Trophoblast cell (in vitro differentiated cells and primary cell): ENCODE measurements at regions not wholly inside any gene's neighbourhood (a gene's known extent, or its start where the extent isn't known, plus 50 kb on each side); places are given as distances from the start of the nearest gene placed in this dataset.

Experiments
- DNase-seq, 2 donors: peaks; one replicate each; pipeline ENCODE4 v3.0.0-alpha.2; 2016
- H2AFZ ChIP-seq: 2 replicates; pipeline ENCODE4 v1.6.1; 2013; ENCODE audit warnings: low read length, moderate library complexity, mild to moderate bottlenecking; ENCODE audit not compliant: insufficient read depth, poor library complexity
- H2AK5ac ChIP-seq: 2 replicates; pipeline ENCODE4 v1.6.1; 2013; ENCODE audit warnings: mild to moderate bottlenecking, low read length
- H2BK120ac ChIP-seq: 2 replicates; pipeline ENCODE4 v1.6.1; 2013; ENCODE audit warnings: low read length, mild to moderate bottlenecking, moderate library complexity; ENCODE audit not compliant: insufficient read depth, poor library complexity
- H2BK12ac ChIP-seq: 2 replicates; pipeline ENCODE4 v1.6.1; 2013; ENCODE audit warnings: mild to moderate bottlenecking, low read length, moderate library complexity
- H2BK5ac ChIP-seq: 2 replicates; pipeline ENCODE4 v1.6.1; 2013; ENCODE audit warnings: low read length, low read depth, moderate library complexity, mild to moderate bottlenecking; ENCODE audit not compliant: poor library complexity
- H3K14ac ChIP-seq: 2 replicates; pipeline ENCODE4 v1.6.1; 2013; ENCODE audit warnings: mild to moderate bottlenecking, low read length
- H3K18ac ChIP-seq: 2 replicates; pipeline ENCODE4 v1.6.1; 2013; ENCODE audit warnings: mild to moderate bottlenecking, low read length
- H3K23ac ChIP-seq: 2 replicates; pipeline ENCODE4 v1.6.1; 2013; ENCODE audit warnings: low read length
- H3K27ac ChIP-seq: 2 replicates; pipeline ENCODE4 v1.5.1; 2013; ENCODE audit warnings: low read depth, mild to moderate bottlenecking, inconsistent platforms, low read length, moderate library complexity
- H3K27me3 ChIP-seq: 2 replicates; pipeline ENCODE4 v1.6.1; 2013; ENCODE audit warnings: inconsistent platforms, mild to moderate bottlenecking, low read length, moderate library complexity; ENCODE audit not compliant: insufficient read depth
- H3K36me3 ChIP-seq, 2 experiments: 1 replicate in 1 of 2; 2 replicates in 1 of 2; pipeline ENCODE4 v1.6.1; 2013; ENCODE audit warnings: low read length in 2 of 2, mild to moderate bottlenecking in 2 of 2, moderate library complexity in 1 of 2; ENCODE audit not compliant: insufficient read depth in 2 of 2, control insufficient read depth in 1 of 2
- H3K4ac ChIP-seq: 2 replicates; pipeline ENCODE4 v1.6.1; 2013; ENCODE audit warnings: low read depth, mild to moderate bottlenecking, low read length, moderate library complexity
- H3K4me1 ChIP-seq, 2 experiments: 1 replicate in 1 of 2; 2 replicates in 1 of 2; pipeline ENCODE4 v1.6.1; 2013; ENCODE audit warnings: low read length in 2 of 2, mild to moderate bottlenecking in 2 of 2, moderate library complexity in 1 of 2; ENCODE audit not compliant: insufficient read depth in 2 of 2, control insufficient read depth in 1 of 2
- H3K4me2 ChIP-seq: 2 replicates; pipeline ENCODE4 v1.6.1; 2013; ENCODE audit warnings: inconsistent platforms, mild to moderate bottlenecking, low read length, moderate library complexity
- H3K4me3 ChIP-seq: 2 replicates; pipeline ENCODE4 v1.5.1; 2013; ENCODE audit warnings: mild to moderate bottlenecking, low read depth, low read length, inconsistent platforms
- H3K79me1 ChIP-seq: one replicate; pipeline ENCODE4 v1.6.1; 2013; ENCODE audit warnings: low read length
- H3K79me2 ChIP-seq: 2 replicates; pipeline ENCODE4 v1.6.1; 2013; ENCODE audit warnings: low read length, mild to moderate bottlenecking; ENCODE audit not compliant: control insufficient read depth, insufficient read depth, poor library complexity
- H3K9ac ChIP-seq: 2 replicates; pipeline ENCODE4 v1.6.1; 2013; ENCODE audit warnings: mild to moderate bottlenecking, low read length
- H3K9me3 ChIP-seq: 2 replicates; pipeline ENCODE4 v1.6.1; 2013; ENCODE audit warnings: low read depth, mild to moderate bottlenecking, control low read depth, inconsistent platforms, low read length; ENCODE audit not compliant: insufficient read depth
- H4K12ac ChIP-seq: 2 replicates; pipeline ENCODE4 v1.6.1; 2013; ENCODE audit warnings: low read depth, mild to moderate bottlenecking, low read length, moderate library complexity
- H4K8ac ChIP-seq: 2 replicates; pipeline ENCODE4 v1.6.1; 2013; ENCODE audit warnings: low read depth, mild to moderate bottlenecking, low read length, moderate library complexity
- H4K91ac ChIP-seq: one replicate; pipeline ENCODE4 v1.6.1; 2013; ENCODE audit warnings: low read depth, mild to moderate bottlenecking, low read length, moderate library complexity
- WGBS: extraction: QIAGEN DNeasy Blood & Tissue Kit; methylation state at CpG from one replicate; pipeline ENCODE4 v1.1.7; 2013; ENCODE audit warnings: missing lambda C conversion rate; ENCODE audit not compliant: insufficient read length, insufficient coverage; ENCODE audit errors: extremely low coverage; 5-methylcytosine and 5-hydroxymethylcytosine counted together

DNA sequence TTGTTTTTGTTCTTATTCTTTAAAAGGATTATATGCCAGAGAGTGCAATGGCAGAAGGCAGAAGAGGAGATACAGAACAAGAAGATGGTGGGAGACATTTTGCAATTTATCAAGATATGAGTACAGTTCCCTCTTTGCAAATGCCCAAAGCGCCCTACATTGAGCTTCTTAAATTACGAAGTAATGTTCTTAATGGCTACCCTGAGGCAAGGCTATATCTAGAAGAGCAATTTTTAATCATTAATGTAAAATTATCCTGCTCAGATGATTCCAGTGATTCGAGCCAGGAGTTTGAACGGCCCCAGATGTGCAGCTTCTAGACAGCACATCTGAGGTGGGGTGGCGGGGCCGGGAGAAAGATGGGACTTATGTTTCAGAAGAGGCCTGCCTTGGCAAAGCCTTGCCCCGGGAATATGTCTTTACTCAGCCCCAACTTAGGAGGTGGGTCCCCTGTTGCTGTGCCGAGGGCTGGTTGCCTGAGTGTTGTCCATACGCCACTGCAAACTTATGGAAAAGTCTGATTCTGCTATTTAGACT lies 84.9 kb upstream of the MLN start:
- H3K18ac ChIP-seq: no peak overlapping the region
- no peaks in the 10 kb centered on the region for H3K79me2 ChIP-seq
- H3K79me1 ChIP-seq: no peaks in the 10 kb centered on the region
- no peak overlapping the region for H3K23ac ChIP-seq
- no peak overlapping the region for H4K8ac ChIP-seq
- no peaks in the 10 kb centered on the region for H3K4me1 ChIP-seq
- H3K27ac ChIP-seq: no peak overlapping the region
- no peaks in the 10 kb centered on the region for H3K36me3 ChIP-seq
- no peak overlapping the region for H3K4me3 ChIP-seq
- H3K4me2 ChIP-seq: no peak overlapping the region
- H2BK5ac ChIP-seq: no peak overlapping the region
- H2BK120ac ChIP-seq: no peak overlapping the region
- no peak overlapping the region for H2BK12ac ChIP-seq
- H2AFZ ChIP-seq: no peak overlapping the region
- H3K14ac ChIP-seq: no peak overlapping the region
- no peak overlapping the region for H4K91ac ChIP-seq
- H4K12ac ChIP-seq: no peak overlapping the region
- DNase-seq: no peak
- WGBS: no CpG with 5 or more reads among the region's 9 CpGs
- H3K9me3 ChIP-seq: peaks cover 8% of the 10 kb centered on the region
- no peak overlapping the region for H2AK5ac ChIP-seq
- no peak overlapping the region for H3K9ac ChIP-seq
- H3K4ac ChIP-seq: no peak overlapping the region
- H3K27me3 ChIP-seq: no peaks in the 10 kb centered on the region

- Histone ChIP-seq H2BK5ac (no peak overlapping the region), H3K4me1 (no peaks in the 10 kb centered on the region), H3K9me3 (peaks cover 7% of the 10 kb centered on the region), H3K4me3 (no peak overlapping the region), H3K4me2 (no peak overlapping the region), H3K27ac (no peak overlapping the region), H4K91ac (no peak overlapping the region), H3K4ac (no peak overlapping the region), H3K79me2 (no peaks in the 10 kb centered on the region), H3K14ac (no peak overlapping the region), H2AK5ac (no peak overlapping the region), H4K12ac (no peak overlapping the region), H2BK12ac (no peak overlapping the region), H3K18ac (no peak overlapping the region), H2AFZ (no peak overlapping the region), H3K27me3 (no peaks in the 10 kb centered on the region), H4K8ac (no peak overlapping the region), H3K79me1 (no peaks in the 10 kb centered on the region), H3K36me3 (no peaks in the 10 kb centered on the region), H2BK120ac (no peak overlapping the region), H3K9ac (no peak overlapping the region), H3K23ac (no peak overlapping the region)
- no peak for DNase-seq
- WGBS: no CpG with 5 or more reads among the region's 10 CpGs
These were observed 84.4 kb upstream of the MLN start for GRCh38 chr6:33888183-33888582.

DNA sequence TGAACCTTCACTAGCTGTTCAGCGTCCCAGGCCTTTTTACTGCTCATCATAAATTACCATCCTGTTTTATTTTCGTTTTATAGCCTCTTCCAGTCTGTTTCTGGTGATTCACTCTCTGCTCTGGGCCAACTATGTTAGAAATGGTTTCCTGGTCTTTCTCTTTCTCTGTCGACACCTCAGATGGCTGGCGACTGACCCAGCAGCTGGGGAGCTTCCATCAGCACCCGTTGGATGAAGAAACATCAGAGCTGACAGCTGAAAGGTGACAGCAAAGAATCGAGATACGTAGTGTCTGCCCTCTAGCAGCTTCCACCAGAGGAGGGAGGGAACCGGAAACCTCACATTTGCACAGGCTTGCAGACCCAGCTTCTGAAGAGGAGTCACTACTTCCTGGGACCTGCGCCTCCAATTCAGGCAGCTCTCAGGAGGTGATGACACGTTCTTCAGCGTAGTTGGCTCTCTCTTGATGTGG lies 82.9 kb upstream of the MLN start:
- H4K8ac ChIP-seq: no peak overlapping the region
- no peaks in the 10 kb centered on the region for H3K36me3 ChIP-seq
- H2AK5ac ChIP-seq: no peak overlapping the region
- no peak overlapping the region for H3K18ac ChIP-seq
- peak in 1 of 2 donors; percentile 1 for DNase-seq
- no peak overlapping the region for H4K91ac ChIP-seq
- no peaks in the 10 kb centered on the region for H3K79me1 ChIP-seq
- H3K4me3 ChIP-seq: no peak overlapping the region
- H2BK12ac ChIP-seq: no peak overlapping the region
- H3K14ac ChIP-seq: no peak overlapping the region
- H3K23ac ChIP-seq: no peak overlapping the region
- H3K79me2 ChIP-seq: no peaks in the 10 kb centered on the region
- peaks cover 7% of the 10 kb centered on the region for H3K9me3 ChIP-seq
- H3K9ac ChIP-seq: no peak overlapping the region
- WGBS: no CpG with 5 or more reads among the region's 11 CpGs
- H2BK120ac ChIP-seq: no peak overlapping the region
- no peak overlapping the region for H3K4me2 ChIP-seq
- H2BK5ac ChIP-seq: no peak overlapping the region
- no peak overlapping the region for H2AFZ ChIP-seq
- no peaks in the 10 kb centered on the region for H3K27me3 ChIP-seq
- no peak overlapping the region for H3K27ac ChIP-seq
- no peak overlapping the region for H3K4ac ChIP-seq
- H3K4me1 ChIP-seq: no peaks in the 10 kb centered on the region
- H4K12ac ChIP-seq: no peak overlapping the region

DNA sequence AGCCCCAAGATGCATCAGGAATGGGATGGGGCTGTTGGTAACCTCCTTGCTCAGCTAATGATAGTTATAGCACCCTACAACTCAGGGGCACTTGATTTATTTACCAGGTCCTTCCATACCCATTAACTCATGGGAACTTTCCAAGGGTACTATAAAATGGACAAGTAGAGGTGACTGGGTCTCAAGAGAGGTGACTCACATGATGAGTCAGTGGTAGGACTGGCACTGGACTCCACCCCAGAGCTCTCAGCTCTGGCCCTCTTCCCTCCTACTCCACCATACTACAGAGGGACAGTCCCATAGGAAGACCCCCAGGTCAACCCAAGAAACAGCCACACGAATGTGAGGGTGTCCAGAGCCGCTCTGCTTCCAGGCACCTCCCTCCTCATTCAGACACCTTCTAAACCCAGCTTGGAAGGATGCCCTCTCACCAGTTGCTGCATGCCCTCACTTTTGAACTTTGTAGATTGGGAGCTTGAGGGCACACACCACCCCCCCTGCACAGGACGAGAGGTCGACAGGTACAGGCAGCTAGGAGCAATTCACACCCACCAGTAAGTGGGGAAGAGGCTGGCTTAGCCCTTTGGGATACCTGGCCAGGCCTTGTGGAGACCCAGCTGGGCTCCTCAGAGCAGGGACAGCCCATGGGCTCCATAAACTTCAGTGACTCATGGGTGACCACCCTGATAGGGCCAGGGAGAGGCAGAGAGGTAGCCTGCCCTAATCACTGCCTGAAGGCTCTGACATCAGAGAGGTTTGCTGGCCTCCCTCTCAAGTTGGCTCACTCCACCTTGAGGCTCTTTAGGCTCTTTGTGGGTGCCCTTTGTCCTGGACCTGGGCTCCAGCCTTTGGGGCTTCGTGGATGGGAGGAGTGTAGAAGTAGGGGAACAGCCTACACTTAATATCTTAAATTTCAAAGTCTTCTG lies 81.6 kb upstream of the MLN start:
- H3K27me3 ChIP-seq: no peaks in the 10 kb centered on the region
- no peak overlapping the region for H2AFZ ChIP-seq
- H3K36me3 ChIP-seq: no peaks in the 10 kb centered on the region
- no peak overlapping the region for H3K23ac ChIP-seq
- no peak overlapping the region for H2BK120ac ChIP-seq
- H3K4me1 ChIP-seq: no peaks in the 10 kb centered on the region
- H3K9ac ChIP-seq: no peak overlapping the region
- no peaks in the 10 kb centered on the region for H3K79me2 ChIP-seq
- no peak overlapping the region for H3K4ac ChIP-seq
- H4K91ac ChIP-seq: no peak overlapping the region
- H3K79me1 ChIP-seq: no peaks in the 10 kb centered on the region
- no peak overlapping the region for H3K27ac ChIP-seq
- H3K14ac ChIP-seq: no peak overlapping the region
- H2AK5ac ChIP-seq: no peak overlapping the region
- no peak overlapping the region for H4K12ac ChIP-seq
- no peak overlapping the region for H3K18ac ChIP-seq
- no peak overlapping the region for H2BK12ac ChIP-seq
- peaks cover 7% of the 10 kb centered on the region for H3K9me3 ChIP-seq
- no peak overlapping the region for H3K4me3 ChIP-seq
- peak in 1 of 2 donors; percentile 12 for DNase-seq
- no peak overlapping the region for H2BK5ac ChIP-seq
- H3K4me2 ChIP-seq: no peak overlapping the region
- H4K8ac ChIP-seq: no peak overlapping the region
- WGBS: no CpG with 5 or more reads among the region's 5 CpGs
